ENCODE measurements at regions not wholly inside any gene's neighbourhood (a gene's known extent, or its start where the extent isn't known, plus 50 kb on each side); places are given as distances from the start of the nearest gene placed in this dataset.

GRCh38 chr10:4353059-4353655 is 472.9 kb upstream of the AKR1E2 start:
- Histone ChIP-seq H3K36me3 (no peaks in the 10 kb centered on the region), H3K9me3 (no peaks in the 10 kb centered on the region), H3K4me1 (peaks cover 0 to 44% (median 25%) of the 10 kb centered on the region in 4 donors), H3K27ac (peak overlapping the region; percentile 34 to 57), H3K4me3 (no peak overlapping the region), H3K27me3 (no peaks in the 10 kb centered on the region)
- TF ChIP-seq, protein P1, sequence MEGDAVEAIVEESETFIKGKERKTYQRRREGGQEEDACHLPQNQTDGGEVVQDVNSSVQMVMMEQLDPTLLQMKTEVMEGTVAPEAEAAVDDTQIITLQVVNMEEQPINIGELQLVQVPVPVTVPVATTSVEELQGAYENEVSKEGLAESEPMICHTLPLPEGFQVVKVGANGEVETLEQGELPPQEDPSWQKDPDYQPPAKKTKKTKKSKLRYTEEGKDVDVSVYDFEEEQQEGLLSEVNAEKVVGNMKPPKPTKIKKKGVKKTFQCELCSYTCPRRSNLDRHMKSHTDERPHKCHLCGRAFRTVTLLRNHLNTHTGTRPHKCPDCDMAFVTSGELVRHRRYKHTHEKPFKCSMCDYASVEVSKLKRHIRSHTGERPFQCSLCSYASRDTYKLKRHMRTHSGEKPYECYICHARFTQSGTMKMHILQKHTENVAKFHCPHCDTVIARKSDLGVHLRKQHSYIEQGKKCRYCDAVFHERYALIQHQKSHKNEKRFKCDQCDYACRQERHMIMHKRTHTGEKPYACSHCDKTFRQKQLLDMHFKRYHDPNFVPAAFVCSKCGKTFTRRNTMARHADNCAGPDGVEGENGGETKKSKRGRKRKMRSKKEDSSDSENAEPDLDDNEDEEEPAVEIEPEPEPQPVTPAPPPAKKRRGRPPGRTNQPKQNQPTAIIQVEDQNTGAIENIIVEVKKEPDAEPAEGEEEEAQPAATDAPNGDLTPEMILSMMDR (IDR thresholded peaks at IDR 0.05): no peak
- intact Hi-C loops (cut with DNase I; ENCODE audit: low total_unique reads): no loop called here
- DNase-seq: no peak

DNA sequence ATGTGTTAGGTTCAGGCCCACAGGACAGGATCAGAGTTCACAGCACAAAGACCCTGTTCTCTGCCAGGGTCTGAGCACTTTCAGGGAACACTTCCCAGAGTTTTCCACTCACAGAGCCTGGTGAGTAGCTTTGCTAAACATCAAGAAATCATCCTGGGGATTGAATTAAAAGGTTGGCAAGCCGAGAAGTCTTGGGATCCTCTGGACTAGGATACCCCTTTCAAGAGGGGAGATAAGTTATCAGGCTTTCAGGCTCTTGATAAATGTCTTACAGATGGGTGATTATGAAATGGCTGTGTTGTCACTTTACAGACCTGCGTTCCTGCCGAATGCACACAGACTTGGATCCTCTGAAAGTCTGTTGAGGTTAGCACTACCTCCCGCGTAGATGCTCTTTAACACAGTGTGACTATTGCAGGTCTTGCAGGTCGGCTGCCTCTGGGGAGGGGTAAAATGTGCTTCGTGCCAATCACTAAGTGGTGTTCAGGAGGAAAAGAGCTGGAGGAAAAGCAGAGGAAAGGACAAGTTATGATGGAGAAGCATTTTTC is 473.5 kb upstream of the AKR1E2 start:
- Histone ChIP-seq H3K36me3 (no peaks in the 10 kb centered on the region), H3K4me3 (no peak overlapping the region), H3K4me1 (peaks cover 0 to 44% (median 25%) of the 10 kb centered on the region in 4 donors), H3K27ac (peak overlapping the region; percentile 34 to 57), H3K9me3 (no peaks in the 10 kb centered on the region), H3K27me3 (no peaks in the 10 kb centered on the region)
- TF ChIP-seq, protein P1 (IDR thresholded peaks at IDR 0.05): no peak
- intact Hi-C loops (cut with DNase I; ENCODE audit: low total_unique reads): no loop called here
- DNase-seq: peak; percentile 67 to 73

- Histone ChIP-seq H3K9me3 (no peaks in the 10 kb centered on the region), H3K4me3 (no peak overlapping the region), H3K27ac (peak overlapping the region; percentile 34 to 57), H3K27me3 (no peaks in the 10 kb centered on the region), H3K36me3 (no peaks in the 10 kb centered on the region), H3K4me1 (peaks cover 0 to 44% (median 25%) of the 10 kb centered on the region in 4 donors)
- TF ChIP-seq, protein P1 (IDR thresholded peaks at IDR 0.05): no peak
- intact Hi-C loops (cut with DNase I; ENCODE audit: low total_unique reads): no loop called here
- DNase-seq: no peak
Observed at GRCh38 chr10:4351723-4352413, 474.1 kb upstream of the AKR1E2 start.

DNA sequence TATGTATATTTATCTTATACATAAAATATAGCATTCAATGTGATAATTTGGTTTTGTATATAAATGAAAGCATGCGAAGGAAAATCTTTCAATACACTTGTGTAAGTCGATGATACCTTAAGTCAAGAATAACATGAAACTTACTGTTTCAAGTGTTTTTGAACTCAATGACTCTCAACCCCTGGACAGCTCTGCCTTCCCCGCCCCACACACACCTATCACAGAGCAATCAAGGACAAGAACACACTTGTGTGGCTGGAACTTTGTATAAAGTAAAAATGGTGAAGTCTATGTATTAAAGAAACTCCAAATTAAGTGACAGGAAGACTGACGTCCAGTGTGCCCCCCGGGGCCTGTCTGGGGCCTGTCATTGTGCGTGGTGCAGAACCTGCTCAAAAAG is 478.6 kb upstream of the AKR1E2 start:
- no peak overlapping the region for H3K4me3 ChIP-seq
- no peaks in the 10 kb centered on the region for H3K9me3 ChIP-seq
- no peak for DNase-seq
- H3K27ac ChIP-seq: no peak overlapping the region
- TF ChIP-seq, protein P1 (IDR thresholded peaks at IDR 0.05): no peak
- no peaks in the 10 kb centered on the region for H3K36me3 ChIP-seq
- H3K27me3 ChIP-seq: no peaks in the 10 kb centered on the region
- intact Hi-C loops (cut with DNase I; ENCODE audit: low total_unique reads): loop anchor here (10.0 kb wide), 1 partner anchor 563 kb away; the partner anchor contains the start of gene KLF6
- peaks cover 0 to 36% (median 22%) of the 10 kb centered on the region in 4 donors for H3K4me1 ChIP-seq

- Histone ChIP-seq H3K9me3 (no peaks in the 10 kb centered on the region), H3K4me3 (no peak overlapping the region), H3K27ac (peak overlapping the region; percentile 67 to 72), H3K36me3 (no peaks in the 10 kb centered on the region), H3K27me3 (no peaks in the 10 kb centered on the region), H3K4me1 (peaks cover 0 to 31% (median 19%) of the 10 kb centered on the region in 4 donors)
- no peak for DNase-seq
- intact Hi-C loops (cut with DNase I; ENCODE audit: low total_unique reads): loop anchor here (10.0 kb wide), 1 partner anchor 561 kb away; the partner anchor contains the start of gene KLF6
- TF ChIP-seq, protein P1 (IDR thresholded peaks at IDR 0.05): no peak
Observed at GRCh38 chr10:4345877-4346646, 479.9 kb upstream of the AKR1E2 start.
